ENCODE measurements at regions not wholly inside any gene's neighbourhood (a gene's known extent, or its start where the extent isn't known, plus 50 kb on each side); places are given as distances from the start of the nearest gene placed in this dataset.

- DNase-seq = no peak
Observed at GRCh38 chr16:55076053-55076452, 145.4 kb downstream of the IRX5 start.

GRCh38 chr16:55077266-55077665, 146.6 kb downstream of the IRX5 start:
- no peak for DNase-seq

GRCh38 chr16:55078153-55078552, 147.5 kb downstream of the IRX5 start:
- DNase-seq = no peak

- no peak for DNase-seq
Observed at GRCh38 chr16:55078699-55079410, 148.2 kb downstream of the IRX5 start.

DNA sequence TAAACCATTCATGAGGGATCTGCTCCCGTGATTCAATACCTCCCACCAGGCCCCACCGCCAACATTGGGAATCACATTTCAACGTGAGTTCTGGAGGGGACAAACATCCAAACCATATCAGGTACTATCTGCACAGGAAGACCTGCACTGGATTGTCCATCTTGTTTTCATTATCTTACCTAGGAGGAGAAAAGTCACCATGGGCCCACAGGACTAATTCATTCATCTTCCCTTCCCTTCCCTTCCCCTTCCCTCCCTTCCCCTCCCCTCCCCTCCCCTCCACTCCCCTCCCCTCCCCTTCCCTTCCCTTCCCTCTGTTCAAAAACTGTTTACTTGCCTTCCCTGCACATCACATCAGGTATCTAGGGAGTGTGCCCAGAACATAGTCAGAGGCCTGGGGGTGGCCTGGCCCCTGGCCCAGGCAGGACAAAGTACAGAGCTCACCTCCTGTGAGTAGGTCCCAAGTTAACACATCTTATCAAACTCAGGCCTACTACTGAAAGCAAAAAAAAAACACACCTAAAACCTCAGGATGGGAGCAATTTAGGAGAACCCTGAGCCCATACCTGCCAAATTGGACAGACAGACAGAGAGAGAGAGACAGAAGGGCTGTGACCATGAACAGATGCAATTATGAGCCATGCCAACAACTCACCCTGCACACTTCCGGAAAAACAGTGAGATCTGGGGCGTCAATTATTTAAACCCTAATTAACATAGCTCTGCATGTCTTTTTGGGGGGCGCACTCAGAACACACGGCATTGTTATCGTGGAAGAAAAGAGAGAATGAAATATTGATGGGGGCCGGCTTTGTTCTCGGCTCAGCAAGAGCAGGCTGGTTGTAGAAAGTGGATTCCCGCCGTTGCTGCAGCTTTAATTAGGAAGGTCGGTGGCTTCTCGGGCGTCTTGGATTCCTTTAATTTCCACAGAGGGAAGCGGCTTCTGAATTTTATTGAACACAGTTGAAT, 151.2 kb downstream of the IRX5 start:
- DNase-seq = no peak

DNA sequence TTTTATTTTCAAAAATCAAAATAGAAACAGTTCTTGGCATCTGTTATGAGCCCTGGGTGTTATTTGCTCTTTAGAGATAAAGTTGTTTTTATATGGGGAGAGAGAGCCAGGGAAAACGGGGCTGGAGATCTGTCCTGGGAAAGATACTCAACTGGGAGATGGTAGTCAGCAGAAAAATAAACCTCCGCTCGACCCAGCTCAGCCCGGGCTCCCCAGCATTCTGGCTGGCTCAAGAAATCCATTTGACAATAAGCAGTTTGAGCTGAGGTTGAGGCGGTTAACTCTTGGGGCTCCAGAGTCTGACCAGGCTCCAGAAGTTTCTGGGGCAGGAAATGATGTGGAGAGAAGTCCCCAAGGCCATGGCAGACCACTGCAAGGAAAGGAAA, 151.9 kb downstream of the IRX5 start:
- no peak for DNase-seq

DNA sequence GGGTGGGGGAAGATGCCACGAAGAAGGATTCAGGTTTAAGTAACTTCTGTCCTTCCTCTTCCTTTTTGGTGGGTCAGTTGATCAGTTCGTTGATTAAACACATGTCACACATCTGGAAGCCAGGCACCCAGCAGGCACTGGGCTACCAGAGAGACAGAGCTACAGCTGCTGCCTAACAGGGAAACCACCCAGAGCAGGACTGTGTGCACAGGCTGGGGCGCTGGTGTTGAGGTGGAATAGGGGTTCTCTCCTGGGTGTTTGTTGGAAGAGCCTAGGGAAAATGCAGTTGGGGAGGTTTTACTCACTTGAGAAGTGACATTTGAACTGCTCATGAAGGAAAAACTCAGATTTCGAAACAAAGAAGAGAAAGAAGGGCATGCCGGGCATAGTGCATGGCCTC, 152.4 kb downstream of the IRX5 start:
- no peak for DNase-seq

DNA sequence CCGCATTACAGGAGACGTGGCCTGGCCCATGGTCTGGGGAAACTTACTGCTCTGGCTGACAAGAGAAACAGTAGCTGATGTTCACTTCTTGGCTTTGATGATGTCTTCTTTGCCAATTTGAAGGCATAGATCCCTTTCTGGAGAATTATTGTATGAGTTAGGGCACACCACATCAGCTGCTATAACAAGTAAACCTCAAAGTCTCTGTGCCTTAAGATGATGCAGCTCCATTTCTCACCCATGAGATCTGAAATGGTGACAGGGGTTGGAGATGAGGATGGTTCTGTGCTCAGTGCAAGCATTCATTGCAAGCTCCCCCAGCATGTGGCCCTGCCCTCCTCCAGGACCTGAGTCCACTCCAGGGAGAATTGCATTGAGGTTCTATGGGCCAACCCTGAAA, 157.4 kb downstream of the IRX5 start:
- DNase-seq = no peak

- DNase-seq = no peak
Observed at GRCh38 chr16:55089600-55089999, 158.9 kb downstream of the IRX5 start.

- no peak for DNase-seq
Observed at GRCh38 chr16:55091213-55091870, 160.7 kb downstream of the IRX5 start.

GRCh38 chr16:55091871-55092230, 161.2 kb downstream of the IRX5 start:
- DNase-seq = no peak

GRCh38 chr16:55100100-55100499, 169.4 kb downstream of the IRX5 start:
- DNase-seq = no peak

DNA sequence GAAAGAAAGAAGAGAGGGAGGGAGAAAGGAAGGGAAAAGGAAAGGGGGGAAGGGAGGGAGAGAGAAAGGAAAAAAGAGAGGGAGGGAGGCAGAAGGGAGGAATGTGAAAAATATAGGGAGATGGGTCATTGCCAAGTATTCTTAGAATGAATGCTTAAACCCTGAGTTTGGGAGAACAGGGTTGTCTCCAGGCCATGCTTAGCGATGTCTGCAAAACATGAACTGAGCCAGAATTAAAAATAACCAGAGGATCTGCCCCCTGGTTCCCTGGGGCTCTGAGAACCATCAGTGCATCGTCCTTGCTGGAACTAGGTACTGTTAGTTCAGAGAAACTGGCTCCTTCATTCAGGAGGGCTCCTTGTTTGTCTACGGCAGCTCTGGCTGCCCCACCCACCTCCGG, 170.4 kb downstream of the IRX5 start:
- DNase-seq = no peak

DNA sequence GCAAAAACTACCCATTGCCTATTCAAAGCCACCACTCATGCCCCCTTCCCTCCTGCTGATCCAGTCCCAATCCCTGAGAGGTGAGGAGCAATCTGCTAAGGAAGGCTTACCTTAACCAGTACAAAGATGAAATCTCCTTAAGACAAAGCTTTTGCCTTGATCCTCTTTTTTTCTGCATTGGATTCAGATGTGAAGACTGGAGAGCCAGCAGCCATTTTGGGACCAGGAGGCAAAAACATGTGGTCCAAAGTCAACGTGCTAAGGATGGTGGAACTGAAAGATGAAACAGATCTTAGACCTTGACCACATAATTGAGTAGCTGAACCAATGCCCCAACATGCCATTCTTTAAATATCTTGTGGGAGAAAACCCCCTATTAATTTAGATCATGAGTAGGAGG, 171.4 kb downstream of the IRX5 start:
- DNase-seq = no peak

DNA sequence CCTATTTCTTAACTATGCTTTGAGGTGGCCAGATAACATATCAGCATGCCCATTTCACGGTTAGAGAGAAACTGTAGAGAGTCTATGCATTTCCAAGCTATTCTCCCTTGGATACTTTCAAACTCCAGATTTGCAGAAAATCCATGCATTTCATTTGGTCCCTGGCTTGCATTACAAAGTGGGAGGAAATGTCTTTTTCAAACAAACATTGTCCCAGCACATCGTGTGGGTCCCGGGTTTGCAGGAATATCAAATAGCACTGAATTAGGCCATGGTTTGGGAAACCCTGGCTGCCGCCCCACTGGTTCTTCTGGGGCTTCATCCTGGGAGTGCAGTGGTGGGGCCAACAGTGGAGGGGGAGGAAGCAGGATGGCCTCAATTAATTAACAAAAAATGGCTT, 171.9 kb downstream of the IRX5 start:
- DNase-seq = no peak

DNA sequence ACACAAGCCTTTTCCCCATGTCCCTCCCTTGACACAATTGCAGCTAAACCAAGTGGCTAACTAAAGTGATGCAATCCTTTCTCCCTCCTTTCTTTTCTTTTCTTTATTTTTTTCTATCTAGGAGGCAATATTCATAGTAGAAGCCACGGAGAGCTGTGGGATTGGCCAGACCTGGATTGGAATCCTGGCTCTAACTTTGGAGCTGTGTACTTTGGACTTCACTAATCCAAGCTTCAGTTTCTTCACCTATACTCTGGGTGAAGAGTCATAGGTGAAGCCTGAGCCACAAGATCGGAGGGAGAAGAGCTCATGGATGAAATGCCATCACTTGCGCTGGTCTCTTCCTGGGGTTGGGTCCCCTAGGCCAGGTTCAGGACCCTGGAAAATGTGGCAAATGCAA, 177.2 kb downstream of the IRX5 start:
- no peak for DNase-seq

DNA sequence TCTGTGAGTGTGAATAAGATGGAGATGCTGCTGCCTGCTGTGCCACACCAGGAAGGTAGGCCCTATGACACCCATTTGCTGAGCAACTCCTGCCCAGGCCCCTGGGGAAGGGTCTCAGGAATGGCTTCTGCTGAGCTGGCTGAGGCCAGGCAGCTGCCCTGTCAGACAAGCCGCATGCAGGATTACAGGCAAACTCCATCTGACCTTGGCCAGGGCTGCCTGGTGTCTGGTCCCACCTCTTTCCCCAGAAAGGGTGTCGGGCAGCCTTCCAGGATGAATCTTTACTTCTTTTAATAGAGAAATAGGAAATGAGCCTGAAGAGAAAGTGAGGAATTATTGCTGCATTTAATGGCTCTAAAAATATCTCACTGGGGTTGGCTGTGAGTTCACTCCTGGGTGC, 182.5 kb downstream of the IRX5 start:
- no peak for DNase-seq

- DNase-seq = no peak
Observed at GRCh38 chr16:55115506-55115905, 184.8 kb downstream of the IRX5 start.

- DNase-seq = no peak
Observed at GRCh38 chr16:55116165-55116920, 185.7 kb downstream of the IRX5 start.

- no peak for DNase-seq
Observed at GRCh38 chr16:55118701-55119260, 188.1 kb downstream of the IRX5 start.

GRCh38 chr16:55120408-55120807, 189.7 kb downstream of the IRX5 start:
- no peak for DNase-seq

- DNase-seq = no peak
Observed at GRCh38 chr16:55120826-55121225, 190.2 kb downstream of the IRX5 start.

DNA sequence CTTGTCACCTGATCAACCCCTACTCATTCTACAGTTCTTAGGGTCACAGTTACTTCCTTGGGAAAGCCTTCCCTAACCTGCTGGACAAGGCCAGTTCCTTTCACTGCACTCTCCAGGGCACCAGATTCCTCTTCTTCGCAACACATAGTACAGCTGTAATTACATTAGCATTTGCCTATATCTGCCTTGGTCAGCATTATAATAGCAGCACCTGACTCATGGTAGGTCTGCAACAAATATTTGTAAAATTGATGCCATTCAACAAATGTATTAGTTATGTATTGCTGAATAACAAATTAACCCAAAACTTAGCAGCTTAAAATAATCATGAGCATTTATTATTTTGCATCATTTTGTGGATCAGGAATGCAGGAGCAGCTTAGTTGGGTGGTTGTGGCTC, 193.0 kb downstream of the IRX5 start:
- DNase-seq = no peak

Measured in NCI-H526 (cell line).